ENCODE measurements at regions not wholly inside any gene's neighbourhood (a gene's known extent, or its start where the extent isn't known, plus 50 kb on each side); places are given as distances from the start of the nearest gene placed in this dataset.

- Mint-ChIP-seq H3K27me3 (ENCODE audit: low read depth) (no peaks in the 10 kb centered on the region), H3K36me3 (peaks cover 6% of the 10 kb centered on the region), H3K27ac (no peak overlapping the region), H3K4me3 (no peak overlapping the region), H3K4me1 (no peaks in the 10 kb centered on the region), H3K9me3 (peaks cover 10% of the 10 kb centered on the region)
- TF ChIP-seq TP53 (CRISPR knock-in tag; IDR thresholded peaks at IDR 0.05) (no peak), HMGA2 (CRISPR knock-in tag; IDR thresholded peaks at IDR 0.05) (no peak), ETV6 (CRISPR knock-in tag; IDR thresholded peaks at IDR 0.05) (no peak), FOXJ3 (CRISPR knock-in tag; IDR thresholded peaks at IDR 0.05; ENCODE audit: borderline replicate concordance) (no peak), PRDM15 (CRISPR knock-in tag; IDR thresholded peaks at IDR 0.05) (no peak), ATF1 (CRISPR knock-in tag; IDR thresholded peaks at IDR 0.05) (no peak), CTCF (IDR thresholded peaks at IDR 0.05) (no peak), MYBL2 (CRISPR knock-in tag; IDR thresholded peaks at IDR 0.05) (no peak), TEAD1 (CRISPR knock-in tag; IDR thresholded peaks at IDR 0.05) (no peak), ZNF416 (CRISPR knock-in tag; IDR thresholded peaks at IDR 0.05) (no peak), ZNF232 (CRISPR knock-in tag; IDR thresholded peaks at IDR 0.05) (no peak), CREB1 (CRISPR knock-in tag; IDR thresholded peaks at IDR 0.05) (no peak), FOXK1 (CRISPR knock-in tag; IDR thresholded peaks at IDR 0.05) (no peak), ZNF263 (CRISPR knock-in tag; IDR thresholded peaks at IDR 0.05; ENCODE audit: low read depth) (no peak), NFE2L1 (CRISPR knock-in tag; IDR thresholded peaks at IDR 0.05) (no peak), ZNF425 (CRISPR knock-in tag; conservative IDR thresholded peaks at IDR 0.05) (no peak), ZNF219 (CRISPR knock-in tag; IDR thresholded peaks at IDR 0.05; ENCODE audit: borderline replicate concordance) (no peak)
- TF ChIP-seq, protein P1, sequence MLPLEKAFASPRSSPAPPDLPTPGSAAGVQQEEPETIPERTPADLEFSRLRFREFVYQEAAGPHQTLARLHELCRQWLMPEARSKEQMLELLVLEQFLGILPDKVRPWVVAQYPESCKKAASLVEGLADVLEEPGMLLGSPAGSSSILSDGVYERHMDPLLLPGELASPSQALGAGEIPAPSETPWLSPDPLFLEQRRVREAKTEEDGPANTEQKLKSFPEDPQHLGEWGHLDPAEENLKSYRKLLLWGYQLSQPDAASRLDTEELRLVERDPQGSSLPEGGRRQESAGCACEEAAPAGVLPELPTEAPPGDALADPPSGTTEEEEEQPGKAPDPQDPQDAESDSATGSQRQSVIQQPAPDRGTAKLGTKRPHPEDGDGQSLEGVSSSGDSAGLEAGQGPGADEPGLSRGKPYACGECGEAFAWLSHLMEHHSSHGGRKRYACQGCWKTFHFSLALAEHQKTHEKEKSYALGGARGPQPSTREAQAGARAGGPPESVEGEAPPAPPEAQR (CRISPR knock-in tag; IDR thresholded peaks at IDR 0.05), result no peak
- TF ChIP-seq, protein P2, sequence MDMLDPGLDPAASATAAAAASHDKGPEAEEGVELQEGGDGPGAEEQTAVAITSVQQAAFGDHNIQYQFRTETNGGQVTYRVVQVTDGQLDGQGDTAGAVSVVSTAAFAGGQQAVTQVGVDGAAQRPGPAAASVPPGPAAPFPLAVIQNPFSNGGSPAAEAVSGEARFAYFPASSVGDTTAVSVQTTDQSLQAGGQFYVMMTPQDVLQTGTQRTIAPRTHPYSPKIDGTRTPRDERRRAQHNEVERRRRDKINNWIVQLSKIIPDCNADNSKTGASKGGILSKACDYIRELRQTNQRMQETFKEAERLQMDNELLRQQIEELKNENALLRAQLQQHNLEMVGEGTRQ (CRISPR knock-in tag; IDR thresholded peaks at IDR 0.05), result no peak
- TF ChIP-seq, protein P3, sequence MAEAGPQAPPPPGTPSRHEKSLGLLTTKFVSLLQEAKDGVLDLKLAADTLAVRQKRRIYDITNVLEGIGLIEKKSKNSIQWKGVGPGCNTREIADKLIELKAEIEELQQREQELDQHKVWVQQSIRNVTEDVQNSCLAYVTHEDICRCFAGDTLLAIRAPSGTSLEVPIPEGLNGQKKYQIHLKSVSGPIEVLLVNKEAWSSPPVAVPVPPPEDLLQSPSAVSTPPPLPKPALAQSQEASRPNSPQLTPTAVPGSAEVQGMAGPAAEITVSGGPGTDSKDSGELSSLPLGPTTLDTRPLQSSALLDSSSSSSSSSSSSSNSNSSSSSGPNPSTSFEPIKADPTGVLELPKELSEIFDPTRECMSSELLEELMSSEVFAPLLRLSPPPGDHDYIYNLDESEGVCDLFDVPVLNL (CRISPR knock-in tag; IDR thresholded peaks at IDR 0.05; ENCODE audit: borderline replicate concordance, low read depth), result no peak
- ATAC-seq (no peak), DNase-seq (ENCODE audit: low spot score) (no peak)
- ChIA-PET CTCF (interaction anchor here (0.5 kb wide), 1 partner anchor 669 kb away, joined by 6 read pairs; no protein-coding TSS in a partner anchor), POLR2A (no interaction called here)
Observed at GRCh38 chr17:70484050-70484449, 314.7 kb downstream of the KCNJ2 start.
